IMR-90 (cell line): ENCODE measurements at regions not wholly inside any gene's neighbourhood (a gene's known extent, or its start where the extent isn't known, plus 50 kb on each side); places are given as distances from the start of the nearest gene placed in this dataset.

Source experiments
- BHLHE40 ChIP-seq: fragments of 150-350 bp; IDR thresholded peaks from 2 replicates; pipeline ENCODE4 v1.6.1; 2016; ENCODE audit warnings: mild to moderate bottlenecking, low read depth, low read length
- CEBPB ChIP-seq: IDR thresholded peaks from 2 replicates; pipeline ENCODE4 v1.6.1; 2012; ENCODE audit warnings: low read depth, low read length, improper control_type of control experiment
- CHD1 ChIP-seq: IDR thresholded peaks from 2 replicates; pipeline ENCODE4 v1.6.1; 2012; ENCODE audit warnings: low read depth, low read length, improper control_type of control experiment
- FOS ChIP-seq: fragments of 150-350 bp; IDR thresholded peaks from 2 replicates; pipeline ENCODE4 v1.6.1; 2016; ENCODE audit warnings: low read depth, low read length
- MAFK ChIP-seq: IDR thresholded peaks from 2 replicates; pipeline ENCODE4 v1.6.1; 2012; ENCODE audit warnings: low read depth, low read length, improper control_type of control experiment
- MXI1 ChIP-seq: IDR thresholded peaks from 2 replicates; pipeline ENCODE4 v1.6.1; 2012; ENCODE audit warnings: low read depth, mild to moderate bottlenecking, low read length, moderate library complexity, borderline replicate concordance
- POLR2A ChIP-seq: IDR thresholded peaks from 2 replicates; pipeline ENCODE4 v1.6.1; 2012; ENCODE audit warnings: mild to moderate bottlenecking, low read depth, low read length
- RAD21 ChIP-seq: IDR thresholded peaks from 2 replicates; pipeline ENCODE4 v1.6.1; 2012; ENCODE audit warnings: low read length, improper control_type of control experiment
- RCOR1 ChIP-seq: IDR thresholded peaks from 2 replicates; pipeline ENCODE4 v1.6.1; 2012; ENCODE audit warnings: mild to moderate bottlenecking, low read length, improper control_type of control experiment; ENCODE audit not compliant: insufficient replicate concordance
- RFX5 ChIP-seq: IDR thresholded peaks from 2 replicates; pipeline ENCODE4 v1.8.0; 2012; ENCODE audit warnings: low read depth, mild to moderate bottlenecking, low read length, moderate library complexity
- SMC3 ChIP-seq: fragments of 150-350 bp; IDR thresholded peaks from 2 replicates; pipeline ENCODE4 v1.6.1; 2016; ENCODE audit warnings: low read depth, mild to moderate bottlenecking, antibody characterized with exemption, low read length, moderate library complexity
- TF ChIP-seq, protein P1 (sequence below): conservative IDR thresholded peaks from 2 replicates; pipeline ENCODE4 v1.5.1; 2012; ENCODE audit warnings: mild to moderate bottlenecking, low read depth, low read length, improper control_type of control experiment
- TF ChIP-seq, protein P2 (sequence below): fragments of 150-350 bp; IDR thresholded peaks from 2 replicates; pipeline ENCODE4 v1.6.1; 2017; ENCODE audit warnings: mild to moderate bottlenecking, antibody characterized with exemption, low read length, low read depth

DNA sequence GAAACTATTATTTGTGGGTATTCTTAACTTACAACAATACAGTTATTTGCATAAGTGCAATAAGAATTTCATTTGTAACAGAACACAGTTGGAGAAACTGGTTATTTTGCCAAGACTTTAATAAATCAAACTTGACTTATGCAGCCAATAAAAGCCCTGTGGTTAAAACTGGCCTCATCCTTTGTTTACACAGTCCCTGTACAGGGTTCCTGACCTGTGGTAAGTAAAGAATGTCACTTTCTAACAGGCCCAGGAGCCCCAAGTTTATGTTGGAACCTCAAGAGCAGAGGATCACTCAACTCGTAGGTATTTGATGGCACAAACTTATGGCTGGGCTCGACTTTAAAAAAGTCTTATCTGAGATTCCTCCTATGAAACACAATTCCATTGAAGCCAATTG, 88.6 kb upstream of the PTCHD1 start:
- TF ChIP-seq, protein P1, sequence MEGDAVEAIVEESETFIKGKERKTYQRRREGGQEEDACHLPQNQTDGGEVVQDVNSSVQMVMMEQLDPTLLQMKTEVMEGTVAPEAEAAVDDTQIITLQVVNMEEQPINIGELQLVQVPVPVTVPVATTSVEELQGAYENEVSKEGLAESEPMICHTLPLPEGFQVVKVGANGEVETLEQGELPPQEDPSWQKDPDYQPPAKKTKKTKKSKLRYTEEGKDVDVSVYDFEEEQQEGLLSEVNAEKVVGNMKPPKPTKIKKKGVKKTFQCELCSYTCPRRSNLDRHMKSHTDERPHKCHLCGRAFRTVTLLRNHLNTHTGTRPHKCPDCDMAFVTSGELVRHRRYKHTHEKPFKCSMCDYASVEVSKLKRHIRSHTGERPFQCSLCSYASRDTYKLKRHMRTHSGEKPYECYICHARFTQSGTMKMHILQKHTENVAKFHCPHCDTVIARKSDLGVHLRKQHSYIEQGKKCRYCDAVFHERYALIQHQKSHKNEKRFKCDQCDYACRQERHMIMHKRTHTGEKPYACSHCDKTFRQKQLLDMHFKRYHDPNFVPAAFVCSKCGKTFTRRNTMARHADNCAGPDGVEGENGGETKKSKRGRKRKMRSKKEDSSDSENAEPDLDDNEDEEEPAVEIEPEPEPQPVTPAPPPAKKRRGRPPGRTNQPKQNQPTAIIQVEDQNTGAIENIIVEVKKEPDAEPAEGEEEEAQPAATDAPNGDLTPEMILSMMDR, result no peak
- TF ChIP-seq CEBPB, result no peak
- TF ChIP-seq POLR2A, result no peak
- no peak for TF ChIP-seq RFX5
- no peak for TF ChIP-seq MAFK
- TF ChIP-seq CHD1, result no peak
- TF ChIP-seq MXI1, result no peak
- no peak for TF ChIP-seq RAD21
- TF ChIP-seq FOS, result no peak
- no peak for TF ChIP-seq RCOR1
- no peak for TF ChIP-seq BHLHE40
- no peak for TF ChIP-seq SMC3
- TF ChIP-seq, protein P2, sequence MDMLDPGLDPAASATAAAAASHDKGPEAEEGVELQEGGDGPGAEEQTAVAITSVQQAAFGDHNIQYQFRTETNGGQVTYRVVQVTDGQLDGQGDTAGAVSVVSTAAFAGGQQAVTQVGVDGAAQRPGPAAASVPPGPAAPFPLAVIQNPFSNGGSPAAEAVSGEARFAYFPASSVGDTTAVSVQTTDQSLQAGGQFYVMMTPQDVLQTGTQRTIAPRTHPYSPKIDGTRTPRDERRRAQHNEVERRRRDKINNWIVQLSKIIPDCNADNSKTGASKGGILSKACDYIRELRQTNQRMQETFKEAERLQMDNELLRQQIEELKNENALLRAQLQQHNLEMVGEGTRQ, result no peak
